Mammary epithelial cell (primary cell): ENCODE measurements at regions not wholly inside any gene's neighbourhood (a gene's known extent, or its start where the extent isn't known, plus 50 kb on each side); places are given as distances from the start of the nearest gene placed in this dataset.

Experiments
- CTCF ChIP-seq, 2 donors: IDR thresholded peaks in 1 of 2; conservative IDR thresholded peaks in 1 of 2; 2 replicates each; pipeline ENCODE4 v1.5.1; 2011 to 2012; ENCODE audit warnings: inconsistent platforms in 2 of 2, low read length in 2 of 2, mild to moderate bottlenecking in 2 of 2, control low read depth in 1 of 2, low read depth in 1 of 2; ENCODE audit not compliant: insufficient read depth in 1 of 2; ENCODE audit errors: extremely low read depth in 1 of 2
- EZH2 ChIP-seq: IDR thresholded peaks from 2 replicates; pipeline ENCODE4 v1.6.1; 2012; ENCODE audit warnings: low read length, inconsistent platforms, borderline replicate concordance

GRCh38 chr1:201708085-201708512, 120.9 kb upstream of the IPO9 start:
- TF ChIP-seq CTCF (conservative IDR thresholded peaks at IDR 0.05 in 1 of 2, IDR thresholded peaks at IDR 0.05 in 1 of 2; ENCODE audit: extremely low read depth in 1 of 2, insufficient read depth in 1 of 2, low read depth in 1 of 2, low read length in 2 of 2) (no peak), EZH2 (no peak)
